Right renal pelvis (tissue), 4 donors: ENCODE measurements at regions not wholly inside any gene's neighbourhood (a gene's known extent, or its start where the extent isn't known, plus 50 kb on each side); places are given as distances from the start of the nearest gene placed in this dataset.
"Not testable (repeated sequence)": the region's sequence is repeated elsewhere in the genome, so short reads cannot be mapped to it uniquely, and the experiment has no call there.

Experiments used
- DNase-seq, 4 donors: peaks; one replicate each; pipeline ENCODE4 v3.0.0-alpha.2; 2013; ENCODE audit warnings: low read depth in 4 of 4, low spot score in 3 of 4, missing footprints in 1 of 4

- DNase-seq: no peak
Measured at GRCh38 chr14:66306101-66306500, 180.1 kb upstream of the CCDC196 start.

GRCh38 chr14:66311058-66311457 is 175.1 kb upstream of the CCDC196 start:
- DNase-seq: no peak

- DNase-seq: no peak
Measured at GRCh38 chr14:66311990-66312389, 174.2 kb upstream of the CCDC196 start.

- DNase-seq: no peak
Measured at GRCh38 chr14:66312451-66312850, 173.7 kb upstream of the CCDC196 start.

- no peak for DNase-seq
Measured at GRCh38 chr14:66315098-66315497, 171.1 kb upstream of the CCDC196 start.

GRCh38 chr14:66315548-66315947 is 170.6 kb upstream of the CCDC196 start:
- DNase-seq: no peak

- DNase-seq: no peak
Measured at GRCh38 chr14:66322564-66322963, 163.6 kb upstream of the CCDC196 start.

GRCh38 chr14:66330228-66330627 is 155.9 kb upstream of the CCDC196 start:
- no peak for DNase-seq

GRCh38 chr14:66330916-66331315 is 155.3 kb upstream of the CCDC196 start:
- DNase-seq: no peak

- DNase-seq: not testable (repeated sequence)
Measured at GRCh38 chr14:66333293-66333692, 152.9 kb upstream of the CCDC196 start.

- DNase-seq: no peak
Measured at GRCh38 chr14:66341239-66341638, 144.9 kb upstream of the CCDC196 start.

GRCh38 chr14:66345986-66346385 is 140.2 kb upstream of the CCDC196 start:
- no peak for DNase-seq

- no peak for DNase-seq
Measured at GRCh38 chr14:66351310-66351709, 134.9 kb upstream of the CCDC196 start.

- peak in 3 of 4 donors; percentile 27 to 41 (median 38) for DNase-seq
Measured at GRCh38 chr14:66359500-66359899, 126.7 kb upstream of the CCDC196 start.

- DNase-seq: peak in 1 of 4 donors; percentile 40
Measured at GRCh38 chr14:66360366-66360926, 125.7 kb upstream of the CCDC196 start.

- DNase-seq: no peak
Measured at GRCh38 chr14:66361013-66361412, 125.2 kb upstream of the CCDC196 start.

- DNase-seq: no peak
Measured at GRCh38 chr14:66365388-66365787, 120.8 kb upstream of the CCDC196 start.

GRCh38 chr14:66369157-66369697 is 116.9 kb upstream of the CCDC196 start:
- DNase-seq: no peak

GRCh38 chr14:66371776-66372175 is 114.4 kb upstream of the CCDC196 start:
- DNase-seq: no peak

- DNase-seq: no peak
Measured at GRCh38 chr14:66375046-66375964, 110.9 kb upstream of the CCDC196 start.

- DNase-seq: no peak
Measured at GRCh38 chr14:66377574-66377973, 108.6 kb upstream of the CCDC196 start.
